GM18498 (cell line): ENCODE measurements at regions not wholly inside any gene's neighbourhood (a gene's known extent, or its start where the extent isn't known, plus 50 kb on each side); places are given as distances from the start of the nearest gene placed in this dataset.

Experiments
- ATAC-seq: cut with Tn5 transposase; IDR thresholded peaks from one replicate; pipeline ENCODE4 v1.9.1; 2021; ENCODE audit warnings: mild to moderate bottlenecking, moderate library complexity; ENCODE audit not compliant: unreplicated experiment

- no peak for ATAC-seq
Observed at GRCh38 chr9:4921449-4921848, 63.6 kb upstream of the JAK2 start.

- ATAC-seq: no peak
Observed at GRCh38 chr9:4922101-4922500, 63.0 kb upstream of the JAK2 start.

- ATAC-seq: no peak
Observed at GRCh38 chr9:4922730-4923129, 62.3 kb upstream of the JAK2 start.

GRCh38 chr9:4923141-4923540 is 61.9 kb upstream of the JAK2 start:
- no peak for ATAC-seq

GRCh38 chr9:4923580-4924544 is 61.2 kb upstream of the JAK2 start:
- peak; percentile 74 for ATAC-seq

- no peak for ATAC-seq
Observed at GRCh38 chr9:4926239-4926638, 58.8 kb upstream of the JAK2 start.

GRCh38 chr9:4927043-4927471 is 58.0 kb upstream of the JAK2 start:
- no peak for ATAC-seq

GRCh38 chr9:4927701-4928100 is 57.4 kb upstream of the JAK2 start:
- no peak for ATAC-seq

- ATAC-seq: no peak
Observed at GRCh38 chr9:4929917-4930316, 55.2 kb upstream of the JAK2 start.

GRCh38 chr9:4932681-4933080 is 52.4 kb upstream of the JAK2 start:
- no peak for ATAC-seq

GRCh38 chr9:4933177-4933576 is 51.9 kb upstream of the JAK2 start:
- ATAC-seq: no peak

- ATAC-seq: no peak
Observed at GRCh38 chr9:4933861-4934260, 51.2 kb upstream of the JAK2 start.

- ATAC-seq: no peak
Observed at GRCh38 chr9:4935001-4935672, 49.9 kb upstream of the JAK2 start.
